Dendritic cell treated with granulocyte-macrophage colony-stimulating factor and Interleukin-4, amounts not matched to agents 40 ng/mL and 50 ng/mL, for 4 days (primary cell): ENCODE measurements at regions not wholly inside any gene's neighbourhood (a gene's known extent, or its start where the extent isn't known, plus 50 kb on each side); places are given as distances from the start of the nearest gene placed in this dataset.

ENCODE experiments used
- H3K27ac Mint-ChIP-seq: one replicate; pipeline ENCODE4 v1.8.0; 2022; ENCODE audit warnings: mild to moderate bottlenecking, mixed read lengths
- H3K27me3 Mint-ChIP-seq: one replicate; pipeline ENCODE4 v1.8.0; 2022; ENCODE audit warnings: mild to moderate bottlenecking, mixed read lengths
- H3K36me3 Mint-ChIP-seq: one replicate; pipeline ENCODE4 v1.8.0; 2022; ENCODE audit warnings: low read depth, mixed read lengths
- H3K4me1 Mint-ChIP-seq: one replicate; pipeline ENCODE4 v1.8.0; 2022; ENCODE audit warnings: low read depth, mixed read lengths
- H3K4me3 Mint-ChIP-seq: one replicate; pipeline ENCODE4 v1.8.0; 2022; ENCODE audit warnings: mild to moderate bottlenecking, moderate library complexity, mixed read lengths
- H3K9me3 Mint-ChIP-seq: one replicate; pipeline ENCODE4 v1.8.0; 2022; ENCODE audit warnings: mixed read lengths
- intact Hi-C: fragments of 100-400 bp; cut with micrococcal nuclease; formaldehyde crosslinking; loops from one replicate; pipeline ENCODE4 v1.15.0; 2022

DNA sequence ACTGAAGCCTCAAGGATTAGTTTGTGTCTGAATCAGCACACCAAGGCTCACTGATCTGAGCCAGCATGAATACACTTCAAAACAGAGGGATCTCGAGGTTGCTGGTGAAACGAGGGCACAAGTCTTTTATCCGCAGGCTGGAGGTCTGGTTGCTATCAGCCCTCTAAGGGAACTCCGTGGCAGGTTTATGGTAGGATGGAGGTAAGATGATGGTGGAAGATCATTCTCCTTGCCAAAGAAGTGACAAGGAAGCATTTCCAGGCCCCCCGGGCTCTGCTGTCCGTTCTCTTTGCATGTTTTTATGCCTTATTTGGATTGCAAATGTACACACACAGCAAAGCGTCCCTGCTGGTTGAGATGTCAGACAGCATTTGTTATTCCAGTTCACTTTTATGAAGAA is 268.3 kb downstream of the ARHGAP12 start:
- Mint-ChIP-seq H3K27ac (no peak overlapping the region), H3K36me3 (no peaks in the 10 kb centered on the region), H3K27me3 (peaks cover 3% of the 10 kb centered on the region), H3K4me1 (no peaks in the 10 kb centered on the region), H3K9me3 (no peaks in the 10 kb centered on the region), H3K4me3 (no peak overlapping the region)
- intact Hi-C loops: no loop called here

DNA sequence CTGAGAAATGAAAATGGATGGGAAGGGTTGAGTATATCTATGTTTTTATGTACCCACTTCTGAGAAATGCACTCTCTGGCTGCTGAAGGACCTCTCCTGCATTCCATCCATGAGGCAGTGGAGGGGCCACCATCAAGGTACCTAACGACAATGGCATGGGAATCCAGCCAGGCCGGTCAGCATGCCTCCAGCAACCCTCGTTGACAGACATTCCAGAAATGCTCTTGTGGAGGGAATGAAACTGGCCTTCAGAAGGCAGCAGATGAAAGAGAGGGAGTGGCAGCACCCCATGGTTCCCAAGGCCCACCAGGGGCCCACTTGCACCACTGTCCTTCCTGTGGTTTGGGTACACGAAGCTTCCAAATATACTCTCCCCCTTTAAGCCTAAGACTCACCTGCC is 269.0 kb downstream of the ARHGAP12 start:
- H3K27me3 Mint-ChIP-seq: peaks cover 3% of the 10 kb centered on the region
- H3K4me1 Mint-ChIP-seq: no peaks in the 10 kb centered on the region
- no peak overlapping the region for H3K4me3 Mint-ChIP-seq
- H3K36me3 Mint-ChIP-seq: no peaks in the 10 kb centered on the region
- no peaks in the 10 kb centered on the region for H3K9me3 Mint-ChIP-seq
- intact Hi-C loops: no loop called here
- H3K27ac Mint-ChIP-seq: no peak overlapping the region

DNA sequence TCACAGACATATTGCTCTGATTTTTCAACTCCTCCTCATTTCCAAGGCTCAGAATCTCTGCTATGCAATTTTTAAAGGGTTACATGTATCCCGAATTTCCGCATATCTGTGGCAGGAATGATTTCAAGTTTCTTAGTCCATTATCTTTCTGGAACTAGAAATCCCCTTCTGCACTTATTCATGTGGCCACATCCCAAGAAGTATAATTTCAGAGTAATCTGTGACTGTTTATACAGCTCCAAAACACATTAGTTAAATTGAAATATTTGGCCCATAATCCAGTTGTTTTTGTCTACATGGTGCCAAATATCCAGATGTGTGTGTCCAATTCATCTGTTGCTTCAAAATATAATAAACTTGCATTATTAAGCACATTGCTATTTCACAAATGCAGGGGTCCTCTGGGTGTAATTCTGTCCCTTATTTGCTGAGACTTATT is 271.2 kb downstream of the ARHGAP12 start:
- no peaks in the 10 kb centered on the region for H3K9me3 Mint-ChIP-seq
- no peak overlapping the region for H3K27ac Mint-ChIP-seq
- peaks cover 3% of the 10 kb centered on the region for H3K27me3 Mint-ChIP-seq
- H3K36me3 Mint-ChIP-seq: no peaks in the 10 kb centered on the region
- H3K4me3 Mint-ChIP-seq: no peak overlapping the region
- intact Hi-C loops: no loop called here
- H3K4me1 Mint-ChIP-seq: no peaks in the 10 kb centered on the region

DNA sequence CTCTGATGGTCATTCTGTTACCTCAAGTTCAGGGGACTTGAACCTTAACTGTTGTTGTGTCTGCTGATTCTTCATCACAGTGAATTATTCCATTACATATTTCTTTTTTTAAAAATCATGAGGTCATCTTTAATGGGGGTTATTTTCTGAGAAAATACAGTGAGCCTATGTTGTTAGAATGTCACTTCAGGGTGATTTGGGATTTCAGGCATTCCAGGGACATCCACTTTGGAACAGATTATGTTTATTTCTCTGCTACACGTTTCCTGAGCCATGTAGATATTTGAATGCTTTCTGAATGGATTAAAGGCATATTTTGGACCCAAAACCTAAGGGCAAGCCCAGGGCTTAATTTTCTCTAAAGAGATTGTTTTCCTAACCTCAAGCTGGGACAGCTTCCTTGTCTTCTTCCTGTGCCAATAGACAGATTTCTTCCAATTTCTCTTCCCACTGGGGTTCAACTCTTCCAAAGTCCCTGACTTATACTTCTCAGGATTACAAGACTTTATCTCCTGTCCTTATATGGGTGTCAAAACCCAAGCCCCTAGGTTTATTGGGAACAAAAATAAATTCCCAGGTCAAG is 271.7 kb downstream of the ARHGAP12 start:
- no peak overlapping the region for H3K4me3 Mint-ChIP-seq

DNA sequence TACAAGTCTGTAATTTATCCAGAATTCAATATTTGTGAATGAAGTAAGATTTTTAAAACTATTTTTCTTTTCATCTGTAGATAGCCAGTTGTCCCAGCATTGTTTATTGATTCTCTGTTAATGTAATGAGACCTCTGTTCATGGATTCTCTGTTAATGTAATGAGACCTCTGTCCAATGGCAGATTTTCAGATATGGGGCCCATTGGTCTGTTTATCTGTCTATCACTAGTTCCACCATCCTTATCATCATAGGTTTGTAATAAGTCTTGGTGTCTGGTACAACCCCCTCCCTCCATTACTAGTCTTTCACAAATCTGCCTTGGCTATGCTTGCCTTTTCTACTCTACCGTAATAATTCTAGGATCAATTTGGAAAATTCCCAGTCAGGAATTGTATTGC is 276.6 kb downstream of the ARHGAP12 start:
- H3K27me3 Mint-ChIP-seq: peaks cover 11% of the 10 kb centered on the region
- peaks cover 6% of the 10 kb centered on the region for H3K4me1 Mint-ChIP-seq
- no peaks in the 10 kb centered on the region for H3K36me3 Mint-ChIP-seq
- intact Hi-C loops: no loop called here
- H3K9me3 Mint-ChIP-seq: no peaks in the 10 kb centered on the region
- H3K27ac Mint-ChIP-seq: no peak overlapping the region
- no peak overlapping the region for H3K4me3 Mint-ChIP-seq

More for the DNA sequence above, 271.7 kb downstream of the ARHGAP12 start:
- Mint-ChIP-seq H3K27ac (no peak overlapping the region), H3K4me1 (no peaks in the 10 kb centered on the region), H3K9me3 (no peaks in the 10 kb centered on the region), H3K36me3 (no peaks in the 10 kb centered on the region), H3K27me3 (peaks cover 3% of the 10 kb centered on the region)
- intact Hi-C loops: no loop called here

DNA sequence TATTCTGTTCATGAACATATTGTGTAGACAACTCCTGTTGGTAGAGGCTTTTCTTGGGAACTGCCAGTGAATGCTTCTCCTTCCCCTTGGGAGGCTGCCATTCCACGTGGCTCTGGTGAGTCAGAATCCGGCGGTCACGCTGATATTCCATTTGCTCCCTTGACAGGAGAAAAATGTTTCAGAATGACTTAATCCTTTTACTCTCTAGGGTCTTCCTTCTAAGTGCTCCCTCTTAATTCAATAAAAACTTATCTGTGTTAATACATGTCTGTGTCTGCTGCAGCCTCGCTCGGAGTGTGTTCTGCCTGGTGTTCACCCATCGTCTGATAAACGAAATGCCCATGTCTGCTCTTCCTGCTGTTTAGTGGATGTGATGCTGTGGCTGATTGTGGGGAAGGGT is 278.6 kb downstream of the ARHGAP12 start:
- H3K27ac Mint-ChIP-seq: no peak overlapping the region
- H3K9me3 Mint-ChIP-seq: no peaks in the 10 kb centered on the region
- H3K4me3 Mint-ChIP-seq: no peak overlapping the region
- H3K4me1 Mint-ChIP-seq: peaks cover 11% of the 10 kb centered on the region
- H3K27me3 Mint-ChIP-seq: peaks cover 8% of the 10 kb centered on the region
- H3K36me3 Mint-ChIP-seq: no peaks in the 10 kb centered on the region
- intact Hi-C loops: no loop called here

DNA sequence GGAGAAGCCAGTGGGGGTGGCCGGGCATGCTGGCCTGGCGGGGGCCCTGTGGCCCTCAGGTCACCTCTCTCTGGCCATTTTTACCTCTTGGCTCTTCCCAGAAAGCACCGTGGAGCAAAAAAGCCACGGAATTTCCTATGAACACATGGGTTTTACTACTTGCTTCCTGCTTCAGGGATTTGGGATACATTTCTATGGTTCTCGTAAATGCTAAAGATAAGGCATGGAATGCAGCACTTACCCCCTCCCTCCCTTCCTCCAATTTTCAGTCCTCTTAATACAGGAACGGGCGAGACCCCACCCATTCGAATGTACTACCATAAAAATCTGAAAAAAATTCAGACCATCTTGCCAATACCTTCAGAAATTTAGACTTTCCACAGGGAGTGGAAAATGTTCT is 279.7 kb downstream of the ARHGAP12 start:
- H3K4me1 Mint-ChIP-seq: peaks cover 22% of the 10 kb centered on the region

DNA sequence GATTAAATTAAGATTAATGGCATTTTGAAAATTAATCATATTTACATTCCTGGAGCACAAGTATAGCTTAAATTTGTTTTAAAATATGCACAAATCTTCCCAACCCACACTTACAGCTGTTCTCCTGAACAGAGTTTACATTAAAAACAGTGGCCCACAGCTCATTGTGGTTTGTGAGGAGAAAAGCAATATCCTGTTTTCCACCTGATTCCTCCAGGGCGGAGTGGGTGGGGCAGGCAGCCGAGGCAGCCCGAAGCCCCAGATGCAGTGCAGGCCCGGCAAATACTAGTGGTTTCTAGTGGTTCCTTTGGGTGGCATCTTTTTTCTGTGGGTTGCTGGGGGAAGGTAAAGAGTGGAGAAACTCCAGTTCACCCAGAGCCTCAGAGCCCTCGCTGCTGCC is 280.8 kb downstream of the ARHGAP12 start:
- intact Hi-C loops: no loop called here
- peaks cover 8% of the 10 kb centered on the region for H3K27me3 Mint-ChIP-seq
- H3K4me3 Mint-ChIP-seq: no peak overlapping the region
- no peaks in the 10 kb centered on the region for H3K36me3 Mint-ChIP-seq
- no peaks in the 10 kb centered on the region for H3K9me3 Mint-ChIP-seq
- peaks cover 33% of the 10 kb centered on the region for H3K4me1 Mint-ChIP-seq
- H3K27ac Mint-ChIP-seq: no peak overlapping the region

More for the DNA sequence above, 279.7 kb downstream of the ARHGAP12 start:
- intact Hi-C loops: no loop called here
- H3K27me3 Mint-ChIP-seq: peaks cover 8% of the 10 kb centered on the region
- H3K27ac Mint-ChIP-seq: no peak overlapping the region
- no peaks in the 10 kb centered on the region for H3K9me3 Mint-ChIP-seq
- H3K4me3 Mint-ChIP-seq: no peak overlapping the region
- no peaks in the 10 kb centered on the region for H3K36me3 Mint-ChIP-seq

DNA sequence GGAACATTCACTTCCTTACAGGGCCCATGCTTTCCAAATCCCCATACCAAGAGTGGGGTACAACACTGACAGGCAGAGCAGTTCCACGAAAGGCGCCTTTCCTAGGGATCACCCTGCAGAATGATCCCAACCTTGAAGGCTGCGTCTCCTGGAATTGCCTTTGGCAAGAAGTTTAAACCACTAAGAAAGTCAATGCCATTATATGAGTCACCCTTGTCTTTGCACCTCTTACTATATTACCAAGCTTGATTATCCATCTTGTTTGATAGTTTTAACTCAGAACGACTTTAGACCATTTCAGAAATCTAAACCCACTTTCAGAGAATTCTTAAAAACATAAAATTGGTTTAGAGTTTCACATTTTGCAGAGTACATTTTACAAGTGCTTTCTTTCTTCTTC is 282.1 kb downstream of the ARHGAP12 start:
- Mint-ChIP-seq H3K36me3 (no peaks in the 10 kb centered on the region), H3K4me1 (peaks cover 38% of the 10 kb centered on the region), H3K27ac (no peak overlapping the region), H3K4me3 (no peak overlapping the region), H3K9me3 (no peaks in the 10 kb centered on the region), H3K27me3 (peaks cover 8% of the 10 kb centered on the region)
- intact Hi-C loops: no loop called here

DNA sequence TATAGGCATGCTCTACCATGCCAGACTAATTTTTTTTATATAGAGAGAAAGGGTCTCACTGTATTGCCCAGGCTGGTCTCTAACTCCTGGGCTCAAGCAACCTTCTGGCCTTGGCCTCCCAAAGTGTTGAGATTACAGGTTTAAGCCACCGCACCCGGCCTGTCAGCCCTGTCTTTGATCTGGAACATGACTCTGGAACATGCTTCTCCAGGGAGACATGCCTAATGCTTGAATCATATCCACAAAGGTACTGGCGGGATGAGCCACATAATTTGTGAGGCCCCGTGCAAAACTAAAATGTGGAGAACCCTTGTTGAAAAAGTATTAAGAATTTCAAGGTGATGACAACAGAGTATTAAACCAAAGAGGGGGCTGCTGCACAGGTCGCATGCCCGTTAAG is 282.8 kb downstream of the ARHGAP12 start:
- Mint-ChIP-seq H3K4me1 (peaks cover 38% of the 10 kb centered on the region), H3K36me3 (no peaks in the 10 kb centered on the region), H3K27ac (no peak overlapping the region), H3K4me3 (no peak overlapping the region), H3K27me3 (peaks cover 4% of the 10 kb centered on the region), H3K9me3 (no peaks in the 10 kb centered on the region)
- intact Hi-C loops: no loop called here

DNA sequence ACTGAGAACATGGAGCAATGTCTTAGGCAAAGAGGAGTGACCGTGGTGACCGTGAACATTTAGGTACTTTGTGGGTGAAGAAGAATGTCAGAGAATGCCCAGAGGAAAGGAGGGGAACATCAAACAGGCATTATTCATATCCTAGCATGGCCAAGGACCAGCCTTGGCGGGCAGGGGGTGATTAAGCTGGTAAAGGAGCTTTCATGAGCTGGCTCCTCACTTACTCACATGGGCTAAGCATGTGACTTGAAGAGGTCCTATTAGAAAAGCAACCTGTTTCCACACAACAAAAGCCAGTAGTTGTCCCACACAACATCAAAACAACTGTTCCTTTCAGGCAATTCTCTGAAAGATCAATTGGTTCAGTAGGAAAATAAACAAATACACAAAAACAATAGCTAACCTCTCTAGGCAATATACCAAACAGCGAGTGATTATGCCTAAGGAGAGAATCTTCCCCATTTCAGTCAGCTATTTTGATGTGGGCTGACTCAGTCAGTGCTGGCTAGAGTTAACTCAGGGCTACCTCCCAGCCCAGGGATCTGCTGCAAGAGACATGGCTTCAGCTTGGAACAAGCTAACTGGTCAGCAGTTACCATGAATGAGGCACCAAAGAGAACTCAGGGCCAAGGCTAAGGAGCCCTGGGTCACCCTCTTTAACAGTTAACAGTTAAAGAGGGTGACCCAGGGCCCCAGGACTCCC is 283.5 kb downstream of the ARHGAP12 start:
- H3K36me3 Mint-ChIP-seq: no peaks in the 10 kb centered on the region
- H3K4me3 Mint-ChIP-seq: no peak overlapping the region
- peaks cover 38% of the 10 kb centered on the region for H3K4me1 Mint-ChIP-seq
- H3K9me3 Mint-ChIP-seq: no peaks in the 10 kb centered on the region
- peaks cover under 1% of the 10 kb centered on the region for H3K27me3 Mint-ChIP-seq
- intact Hi-C loops: no loop called here
- peak overlapping the region; percentile 61 for H3K27ac Mint-ChIP-seq

DNA sequence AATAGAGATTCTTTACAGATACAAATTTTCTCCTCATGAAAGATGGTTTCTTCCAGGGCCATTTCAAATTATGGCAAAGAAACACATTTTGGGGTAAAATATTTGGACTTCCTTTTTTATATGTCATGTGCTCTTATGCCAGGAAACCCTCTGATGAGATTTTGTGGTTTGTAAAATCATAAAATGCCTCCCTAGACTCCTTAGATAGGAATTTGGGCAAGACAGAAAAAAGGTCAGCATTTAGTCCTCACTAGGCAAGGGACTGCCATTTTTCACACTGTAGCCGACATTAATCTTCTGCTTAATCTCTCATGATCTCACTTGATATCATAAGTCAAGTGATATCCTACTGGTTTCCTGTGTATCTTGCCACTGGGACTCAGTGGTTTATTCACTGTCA is 286.4 kb downstream of the ARHGAP12 start:
- intact Hi-C loops: no loop called here
- H3K36me3 Mint-ChIP-seq: no peaks in the 10 kb centered on the region
- peaks cover 41% of the 10 kb centered on the region for H3K4me1 Mint-ChIP-seq
- no peak overlapping the region for H3K27ac Mint-ChIP-seq
- no peaks in the 10 kb centered on the region for H3K27me3 Mint-ChIP-seq
- no peak overlapping the region for H3K4me3 Mint-ChIP-seq
- H3K9me3 Mint-ChIP-seq: no peaks in the 10 kb centered on the region

DNA sequence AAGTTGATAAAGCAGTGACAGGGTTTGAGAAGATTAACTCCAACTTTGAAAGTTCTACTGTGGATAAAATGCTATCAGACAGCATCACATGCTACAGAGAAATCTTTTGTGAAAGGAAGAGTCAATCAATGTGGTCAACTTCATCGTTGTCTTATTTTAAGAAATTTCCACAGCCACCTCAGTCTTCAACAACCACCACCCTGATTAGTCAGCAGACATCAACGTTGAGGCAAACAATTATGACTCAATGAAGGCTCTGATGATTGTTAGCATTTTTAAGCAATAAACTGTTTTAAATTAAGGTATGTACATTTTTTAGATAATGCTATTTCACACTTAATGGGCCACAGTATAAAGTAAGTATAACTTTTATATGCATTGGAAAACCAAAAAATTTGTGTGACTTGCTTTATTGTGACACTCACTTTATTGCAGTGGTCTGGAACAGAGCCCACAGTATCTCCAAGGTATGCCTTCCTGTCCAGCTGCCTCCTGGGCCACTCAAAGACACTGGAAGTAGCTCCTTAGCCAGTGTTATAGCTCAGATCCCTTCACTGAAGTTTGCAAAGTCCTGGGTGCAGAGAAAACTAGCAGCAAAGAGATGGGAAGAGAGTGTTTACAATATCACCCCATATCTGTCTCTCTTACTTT is 293.1 kb downstream of the ARHGAP12 start:
- no peaks in the 10 kb centered on the region for H3K36me3 Mint-ChIP-seq
- H3K9me3 Mint-ChIP-seq: peaks cover 22% of the 10 kb centered on the region

DNA sequence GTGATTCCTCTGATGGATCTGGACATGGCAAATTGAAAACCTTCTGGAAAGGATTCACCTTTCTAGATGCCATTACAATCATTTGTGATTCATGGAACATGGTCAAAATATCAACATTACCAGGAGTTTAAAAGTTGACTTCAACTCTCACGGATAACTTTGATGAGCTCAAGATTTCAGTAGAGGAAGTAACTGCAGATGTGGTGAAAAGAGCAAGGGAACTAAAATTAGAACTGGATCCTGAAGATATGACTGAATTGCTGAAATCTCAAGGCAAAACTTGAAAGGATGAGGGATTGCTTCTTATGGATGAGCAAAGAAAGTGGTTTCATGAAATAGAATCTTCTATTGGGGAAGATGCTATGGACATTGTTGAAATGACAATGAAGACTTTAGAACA is 293.6 kb downstream of the ARHGAP12 start:
- Mint-ChIP-seq H3K4me3 (no peak overlapping the region), H3K27ac (no peak overlapping the region), H3K9me3 (peaks cover 22% of the 10 kb centered on the region), H3K27me3 (no peaks in the 10 kb centered on the region), H3K36me3 (no peaks in the 10 kb centered on the region), H3K4me1 (peaks cover 35% of the 10 kb centered on the region)
- intact Hi-C loops: no loop called here

More for the DNA sequence above, 293.1 kb downstream of the ARHGAP12 start:
- peak overlapping the region; percentile 10 for H3K27ac Mint-ChIP-seq
- no peak overlapping the region for H3K4me3 Mint-ChIP-seq
- intact Hi-C loops: no loop called here
- no peaks in the 10 kb centered on the region for H3K27me3 Mint-ChIP-seq
- peaks cover 35% of the 10 kb centered on the region for H3K4me1 Mint-ChIP-seq
